ENCODE measurements at regions not wholly inside any gene's neighbourhood (a gene's known extent, or its start where the extent isn't known, plus 50 kb on each side); places are given as distances from the start of the nearest gene placed in this dataset.

- no peaks in the 10 kb centered on the region for H3K27me3 ChIP-seq
- DNase-seq = no peak
- WGBS, 2 donors (ENCODE audit: low coverage in 1 of 2) = 56 to 71% methylated on average over 2 of the region's 2 CpGs
- in situ Hi-C loops (cut with MboI; ENCODE audit: low pct_ligation_motif_present in 1 of 4, low pct_unique_long_range_greater_than_20kb in 1 of 4, low sequenced_read_pairs in 3 of 4) (no loop called here), intact Hi-C loops (cut with DNase I; ENCODE audit: low total_unique reads) (no loop called here)
- no peaks in the 10 kb centered on the region for H3K9me3 ChIP-seq
- no peaks in the 10 kb centered on the region for H3K4me1 ChIP-seq
- no peaks in the 10 kb centered on the region for H3K36me3 ChIP-seq
- H3K27ac ChIP-seq = no peak overlapping the region
- TF ChIP-seq EP300 (IDR thresholded peaks at IDR 0.05; ENCODE audit: low read depth) (no peak), CTCF (IDR thresholded peaks at IDR 0.05) (no peak), POLR2AphosphoS5 (IDR thresholded peaks at IDR 0.05) (no peak), POLR2A (IDR thresholded peaks at IDR 0.05) (no peak)
- H3K4me3 ChIP-seq = no peak overlapping the region
These were observed 145.0 kb downstream of the BTG1 start for GRCh38 chr12:92000597-92000996.

GRCh38 chr12:91999823-92000222 is 145.8 kb downstream of the BTG1 start:
- DNase-seq = no peak
- Histone ChIP-seq H3K27ac (no peak overlapping the region), H3K4me1 (no peaks in the 10 kb centered on the region), H3K9me3 (no peaks in the 10 kb centered on the region), H3K27me3 (no peaks in the 10 kb centered on the region), H3K4me3 (no peak overlapping the region), H3K36me3 (no peaks in the 10 kb centered on the region)
- intact Hi-C loops (cut with DNase I; ENCODE audit: low total_unique reads) = no loop called here
- WGBS, 2 donors (ENCODE audit: low coverage in 1 of 2) = 96 to 100% methylated on average over 1 of the region's 1 CpG
- TF ChIP-seq POLR2AphosphoS5 (IDR thresholded peaks at IDR 0.05) (no peak), POLR2A (IDR thresholded peaks at IDR 0.05) (no peak), EP300 (IDR thresholded peaks at IDR 0.05; ENCODE audit: low read depth) (no peak), CTCF (IDR thresholded peaks at IDR 0.05) (no peak)
- in situ Hi-C loops (cut with MboI; ENCODE audit: low pct_ligation_motif_present in 1 of 4, low pct_unique_long_range_greater_than_20kb in 1 of 4, low sequenced_read_pairs in 3 of 4) = no loop called here

GRCh38 chr12:91998316-91998715 is 147.3 kb downstream of the BTG1 start:
- no peak overlapping the region for H3K4me3 ChIP-seq
- TF ChIP-seq POLR2A (IDR thresholded peaks at IDR 0.05) (no peak), EP300 (IDR thresholded peaks at IDR 0.05; ENCODE audit: low read depth) (no peak), POLR2AphosphoS5 (IDR thresholded peaks at IDR 0.05) (no peak), CTCF (IDR thresholded peaks at IDR 0.05) (no peak)
- DNase-seq = no peak
- H3K4me1 ChIP-seq = no peaks in the 10 kb centered on the region
- H3K36me3 ChIP-seq = no peaks in the 10 kb centered on the region
- WGBS, 2 donors (ENCODE audit: low coverage in 1 of 2) = 79 to 96% methylated on average over 2 of the region's 2 CpGs
- intact Hi-C loops (cut with DNase I; ENCODE audit: low total_unique reads) = no loop called here
- no peaks in the 10 kb centered on the region for H3K27me3 ChIP-seq
- no peak overlapping the region for H3K27ac ChIP-seq
- in situ Hi-C loops (cut with MboI; ENCODE audit: low pct_ligation_motif_present in 1 of 4, low pct_unique_long_range_greater_than_20kb in 1 of 4, low sequenced_read_pairs in 3 of 4) = no loop called here
- no peaks in the 10 kb centered on the region for H3K9me3 ChIP-seq

- TF ChIP-seq EP300 (IDR thresholded peaks at IDR 0.05; ENCODE audit: low read depth) (no peak), POLR2AphosphoS5 (IDR thresholded peaks at IDR 0.05) (no peak), CTCF (IDR thresholded peaks at IDR 0.05) (no peak), POLR2A (IDR thresholded peaks at IDR 0.05) (no peak)
These were observed 151.3 kb downstream of the BTG1 start for GRCh38 chr12:91994208-91994797.

More at GRCh38 chr12:91994208-91994797, 151.3 kb downstream of the BTG1 start:
- no peaks in the 10 kb centered on the region for H3K9me3 ChIP-seq
- no peaks in the 10 kb centered on the region for H3K27me3 ChIP-seq
- no peaks in the 10 kb centered on the region for H3K4me1 ChIP-seq
- no peak overlapping the region for H3K27ac ChIP-seq
- intact Hi-C loops (cut with DNase I; ENCODE audit: low total_unique reads) (no loop called here), in situ Hi-C loops (cut with MboI; ENCODE audit: low pct_ligation_motif_present in 1 of 4, low pct_unique_long_range_greater_than_20kb in 1 of 4, low sequenced_read_pairs in 3 of 4) (no loop called here)
- no peaks in the 10 kb centered on the region for H3K36me3 ChIP-seq
- no peak for DNase-seq
- WGBS, 2 donors (ENCODE audit: low coverage in 1 of 2) = 83 to 85% methylated on average over 5 of the region's 5 CpGs
- no peak overlapping the region for H3K4me3 ChIP-seq
